ENCODE measurements at regions not wholly inside any gene's neighbourhood (a gene's known extent, or its start where the extent isn't known, plus 50 kb on each side); places are given as distances from the start of the nearest gene placed in this dataset.

- no peak overlapping the region for H3K4me3 ChIP-seq
- H3K27ac ChIP-seq: no peak overlapping the region
Observed at GRCh38 chr4:126318376-126318775, 1003.6 kb downstream of the FAT4 start.

DNA sequence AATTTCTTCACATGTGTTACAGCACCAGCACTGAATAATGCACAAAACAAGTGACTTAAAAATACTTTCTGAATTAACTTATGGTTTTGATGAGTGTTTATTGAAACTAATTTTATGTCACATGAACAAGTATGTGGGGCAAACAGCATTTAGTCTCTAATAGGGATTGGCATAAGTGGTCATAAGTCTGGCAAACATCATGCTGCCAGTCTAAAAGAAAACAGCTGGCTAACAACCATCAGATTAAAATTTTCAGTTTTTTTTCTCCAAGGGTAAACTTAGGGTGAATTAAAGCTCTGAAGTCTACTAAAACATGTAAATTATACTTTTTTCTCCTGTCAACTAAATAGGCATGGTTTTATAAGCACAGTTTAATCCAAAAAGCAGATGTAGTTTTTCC is 1014.2 kb downstream of the FAT4 start:
- no peak overlapping the region for H3K4me3 ChIP-seq
- H3K27ac ChIP-seq: no peak overlapping the region

DNA sequence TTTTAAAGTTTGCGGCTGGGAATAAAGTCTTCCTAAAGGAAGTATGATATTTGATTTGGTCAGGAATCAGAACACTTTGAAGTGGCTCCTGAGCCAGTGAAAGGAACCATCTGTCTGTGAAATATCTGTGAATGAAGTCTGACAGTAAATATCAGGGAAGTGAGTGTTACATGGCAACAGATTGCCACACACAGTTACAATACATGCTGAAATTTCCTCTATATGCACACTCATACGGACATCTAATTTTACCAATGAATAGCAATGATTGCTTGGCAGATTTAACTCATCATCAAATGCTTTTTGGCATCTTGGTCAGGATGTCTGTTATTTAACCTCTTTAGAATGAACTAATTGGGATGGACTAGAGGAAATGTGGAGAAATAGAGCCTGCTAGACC is 1023.8 kb downstream of the FAT4 start:
- H3K27ac ChIP-seq: no peak overlapping the region
- no peak overlapping the region for H3K4me3 ChIP-seq

DNA sequence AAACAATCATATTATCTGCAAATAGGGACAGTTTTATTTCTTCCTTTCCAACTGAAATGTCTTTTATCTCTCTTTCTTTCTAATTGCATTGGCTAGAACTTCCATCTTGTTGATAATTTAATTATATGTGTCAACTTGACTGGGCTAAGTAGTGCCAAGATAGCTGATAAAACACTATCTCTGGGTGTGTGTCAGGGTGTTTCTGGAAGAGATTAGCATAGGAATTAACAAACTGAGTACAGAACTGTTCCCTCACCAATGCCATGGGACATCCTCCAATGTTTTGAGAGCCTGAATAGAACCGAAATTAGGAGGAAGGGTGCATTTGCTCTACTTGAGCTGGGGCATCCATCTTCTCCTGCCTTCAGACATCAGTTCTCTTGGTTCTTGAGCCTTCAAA is 1027.2 kb downstream of the FAT4 start:
- H3K27ac ChIP-seq: no peak overlapping the region
- no peak overlapping the region for H3K4me3 ChIP-seq

DNA sequence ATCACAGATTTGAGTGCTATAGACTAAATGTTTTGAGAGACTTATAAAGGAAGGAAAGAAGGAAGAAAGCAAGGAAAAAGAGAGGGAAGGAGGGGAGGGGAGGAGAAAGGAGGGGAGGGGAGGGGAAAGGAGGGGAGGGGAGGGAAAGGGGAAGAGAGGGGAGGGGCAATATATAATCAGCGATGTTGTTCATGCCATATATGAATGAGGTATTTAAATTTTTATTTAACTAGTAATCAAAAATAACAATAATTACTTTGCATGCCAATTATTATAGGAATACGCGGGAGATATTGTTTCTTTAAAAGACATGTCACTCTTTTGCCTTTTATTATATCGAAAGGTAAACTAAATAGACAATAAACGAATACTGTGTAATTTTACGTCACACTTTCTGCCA is 1029.7 kb downstream of the FAT4 start:
- no peak overlapping the region for H3K4me3 ChIP-seq
- no peak overlapping the region for H3K27ac ChIP-seq

- H3K27ac ChIP-seq: no peak overlapping the region
- no peak overlapping the region for H3K4me3 ChIP-seq
Observed at GRCh38 chr4:126346654-126347053, 1031.9 kb downstream of the FAT4 start.

DNA sequence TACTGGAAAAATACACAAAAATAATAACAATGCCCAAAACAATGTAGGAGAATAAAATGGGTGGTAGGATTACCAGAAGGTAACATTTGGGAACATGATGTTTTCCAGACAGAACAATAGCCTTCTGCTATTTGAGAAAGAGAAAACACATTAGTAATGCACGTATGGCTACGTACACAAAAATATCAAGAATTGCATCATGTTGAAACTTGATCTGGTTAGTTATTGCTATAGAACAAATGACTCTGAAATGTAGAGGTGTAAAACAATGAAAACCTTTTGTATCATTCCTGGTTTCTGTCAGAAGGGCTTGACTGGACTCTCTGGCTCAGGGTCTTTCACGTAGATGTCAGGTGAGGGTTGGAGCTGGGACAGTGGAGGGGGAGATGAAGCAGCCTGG is 1040.0 kb downstream of the FAT4 start:
- H3K4me3 ChIP-seq: no peak overlapping the region

DNA sequence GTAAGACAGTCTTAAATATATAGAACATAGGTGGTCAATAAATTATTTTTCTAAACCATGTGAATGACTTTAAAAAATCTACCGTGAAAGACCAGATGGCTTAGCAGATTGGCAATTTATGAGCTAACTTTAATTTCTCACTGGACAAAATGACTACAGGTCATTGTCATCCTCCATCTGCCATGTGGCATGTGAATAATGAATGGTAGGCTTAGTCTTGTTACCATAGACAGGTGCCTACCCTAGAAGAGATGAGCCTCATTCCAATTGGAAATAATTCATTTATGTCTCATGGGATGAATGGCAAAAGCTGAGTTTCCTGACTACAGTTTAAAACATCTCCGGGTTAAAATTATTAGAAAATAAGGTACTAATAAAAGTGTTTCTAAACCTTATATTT is 1043.3 kb downstream of the FAT4 start:
- Histone ChIP-seq H3K4me3 (no peak overlapping the region), H3K27ac (no peak overlapping the region)

More for the DNA sequence above, 1040.0 kb downstream of the FAT4 start:
- H3K27ac ChIP-seq: no peak overlapping the region

DNA sequence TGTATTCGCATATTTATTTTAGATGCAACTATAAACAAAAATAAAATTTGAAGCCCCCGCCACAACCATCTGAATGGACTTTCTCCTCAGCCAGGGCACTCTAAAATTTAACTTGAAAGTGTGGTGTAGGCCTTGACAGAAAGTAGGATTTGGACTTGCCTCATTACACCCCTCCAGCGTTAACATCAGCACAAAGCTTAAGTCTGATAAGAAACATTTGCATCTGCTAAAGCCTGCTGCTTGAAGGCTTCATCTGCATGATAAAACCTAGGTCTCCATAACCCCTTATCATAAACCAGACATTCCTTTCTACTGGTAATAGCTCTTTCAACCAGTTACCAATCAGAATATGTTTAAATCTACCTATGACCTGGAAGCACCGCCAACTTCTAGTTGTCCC is 1046.5 kb downstream of the FAT4 start:
- no peak overlapping the region for H3K4me3 ChIP-seq
- no peak overlapping the region for H3K27ac ChIP-seq

DNA sequence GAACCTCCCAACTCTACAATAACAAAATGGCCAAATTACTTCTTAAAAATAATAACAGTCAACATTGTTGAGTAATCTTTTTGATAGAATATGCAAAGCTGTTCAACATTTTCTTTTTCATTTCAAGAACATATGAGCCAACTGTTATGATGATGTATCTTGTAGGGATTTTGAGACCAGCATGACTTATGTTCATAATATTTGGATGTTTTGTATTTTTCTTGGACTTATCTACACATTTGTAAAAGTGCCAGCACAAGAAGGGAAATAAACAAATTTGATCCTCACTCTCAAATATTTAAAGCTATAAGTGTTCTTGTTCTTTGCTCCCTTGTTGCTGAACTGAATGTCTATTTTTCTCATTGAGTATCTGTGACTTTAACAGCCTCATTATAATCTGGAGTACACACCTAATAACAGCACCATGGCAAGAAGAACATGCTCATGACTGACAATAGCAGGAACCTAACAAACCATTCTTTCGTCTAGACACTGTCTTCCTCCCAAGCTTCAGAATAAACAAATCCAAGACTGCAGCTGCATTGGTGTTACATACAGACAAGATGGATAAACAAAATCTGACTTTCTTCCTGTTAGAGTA is 1049.7 kb downstream of the FAT4 start:
- no peak overlapping the region for H3K27ac ChIP-seq

DNA sequence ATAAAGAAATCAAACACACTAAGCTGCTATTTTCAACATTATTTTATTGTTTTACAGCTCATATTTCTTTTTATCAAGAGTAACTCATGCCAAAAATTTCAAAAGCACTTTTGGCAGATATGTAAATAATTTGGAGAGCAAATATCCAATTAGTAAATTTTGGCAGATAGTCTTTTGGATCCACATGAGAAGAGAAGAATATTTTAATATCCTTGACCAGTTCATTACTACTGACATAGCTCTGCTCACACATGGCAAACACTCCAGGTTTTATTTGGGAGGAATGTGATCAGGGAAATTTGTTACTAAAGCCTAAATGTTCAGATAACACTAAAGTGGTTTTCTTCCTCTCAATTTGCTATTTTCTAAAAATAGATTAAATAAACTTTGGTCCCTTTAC is 1054.3 kb downstream of the FAT4 start:
- no peak overlapping the region for H3K27ac ChIP-seq

More for the DNA sequence above, 1049.7 kb downstream of the FAT4 start:
- no peak overlapping the region for H3K4me3 ChIP-seq

DNA sequence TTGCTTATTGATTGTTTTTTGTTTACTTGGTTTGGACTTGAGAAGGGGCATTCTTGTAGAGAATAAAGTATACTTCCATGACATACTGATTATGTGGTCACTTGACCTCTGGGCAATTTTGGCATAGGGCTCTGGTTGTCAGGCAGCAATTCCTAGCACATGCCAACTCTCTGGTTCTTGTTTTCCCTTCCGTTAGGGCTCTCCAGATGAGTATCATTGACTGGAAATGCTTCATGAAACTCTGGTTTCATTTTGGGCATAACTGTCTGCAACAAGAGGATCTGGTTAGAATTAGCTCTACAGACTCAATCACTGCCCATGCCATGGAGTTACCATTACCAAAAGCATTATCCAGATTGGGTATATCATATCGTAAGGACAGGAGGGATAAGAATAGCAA is 1057.9 kb downstream of the FAT4 start:
- no peak overlapping the region for H3K27ac ChIP-seq
- H3K4me3 ChIP-seq: no peak overlapping the region

More for the DNA sequence above, 1054.3 kb downstream of the FAT4 start:
- H3K4me3 ChIP-seq: no peak overlapping the region

DNA sequence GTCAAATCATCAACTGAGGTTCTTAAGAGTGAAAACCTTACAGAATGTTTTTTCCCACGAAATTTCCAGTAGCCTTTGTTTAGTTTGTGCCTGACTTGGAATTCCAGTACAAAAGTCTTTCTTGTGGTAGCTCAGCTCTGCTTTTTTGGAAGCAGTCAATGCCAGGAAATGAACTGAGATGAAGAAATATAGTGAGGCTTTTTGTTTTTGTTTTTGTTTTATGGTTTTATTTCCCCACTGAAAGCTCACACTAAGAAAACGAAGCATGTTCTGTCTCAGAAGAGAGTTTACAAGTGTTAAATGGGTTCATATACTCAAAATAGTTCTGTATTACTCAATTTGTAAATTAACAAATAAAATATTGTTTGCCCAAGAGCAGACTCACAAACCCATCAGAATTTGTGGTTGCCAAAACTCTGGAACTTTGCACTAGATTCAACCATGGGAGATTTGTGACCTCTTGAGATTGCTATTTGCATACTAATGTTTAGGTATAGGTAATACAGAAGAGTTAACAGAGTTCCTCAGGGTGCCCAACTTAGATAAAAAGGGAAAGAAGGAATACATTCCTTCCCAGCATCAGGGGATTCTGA is 1060.8 kb downstream of the FAT4 start:
- Histone ChIP-seq H3K4me3 (no peak overlapping the region), H3K27ac (no peak overlapping the region)

- Histone ChIP-seq H3K27ac (no peak overlapping the region), H3K4me3 (no peak overlapping the region)
Observed at GRCh38 chr4:126385954-126386353, 1071.2 kb downstream of the FAT4 start.

DNA sequence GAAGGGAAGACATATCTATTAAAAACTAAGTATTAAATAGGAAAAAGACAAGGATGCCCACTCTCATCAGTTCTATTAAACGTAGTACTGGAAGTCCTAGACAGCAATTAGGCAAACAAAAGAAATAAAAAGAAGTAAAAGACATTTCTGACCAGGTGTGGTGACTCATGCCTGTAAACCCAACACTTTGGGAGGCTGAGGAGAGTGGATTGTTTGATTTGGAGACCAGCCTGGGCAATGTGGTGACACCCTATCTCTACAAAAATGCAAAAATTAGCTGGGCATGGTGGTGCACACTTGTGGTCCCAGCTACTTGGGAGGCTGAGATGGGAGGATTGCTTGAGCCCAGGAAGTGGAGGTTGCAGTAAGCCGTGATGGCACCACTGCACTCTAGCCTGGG is 1071.8 kb downstream of the FAT4 start:
- no peak overlapping the region for H3K4me3 ChIP-seq
- H3K27ac ChIP-seq: no peak overlapping the region

- H3K27ac ChIP-seq: no peak overlapping the region
Observed at GRCh38 chr4:126395664-126396063, 1080.9 kb downstream of the FAT4 start.

DNA sequence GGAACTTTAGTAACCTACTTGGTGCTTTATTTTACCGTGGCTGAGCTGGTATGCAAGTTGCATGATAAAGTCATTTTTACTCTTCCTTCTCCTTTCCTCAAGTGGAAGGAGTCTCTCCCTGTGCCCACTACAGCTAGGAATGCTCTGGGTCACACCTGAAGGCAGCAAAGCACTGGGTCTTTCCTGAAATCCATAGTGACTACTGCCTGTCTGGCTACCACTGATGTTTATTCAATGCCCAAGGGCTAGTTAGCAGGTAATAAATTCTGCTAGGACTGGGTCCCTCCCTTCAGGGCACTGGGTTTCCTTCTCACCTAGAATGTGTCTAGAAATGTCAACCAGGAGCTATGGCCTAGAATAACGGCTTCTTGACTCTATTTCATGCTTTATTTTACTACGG is 1081.4 kb downstream of the FAT4 start:
- Histone ChIP-seq H3K27ac (no peak overlapping the region), H3K4me3 (no peak overlapping the region)

More at GRCh38 chr4:126395664-126396063, 1080.9 kb downstream of the FAT4 start:
- H3K4me3 ChIP-seq: no peak overlapping the region

DNA sequence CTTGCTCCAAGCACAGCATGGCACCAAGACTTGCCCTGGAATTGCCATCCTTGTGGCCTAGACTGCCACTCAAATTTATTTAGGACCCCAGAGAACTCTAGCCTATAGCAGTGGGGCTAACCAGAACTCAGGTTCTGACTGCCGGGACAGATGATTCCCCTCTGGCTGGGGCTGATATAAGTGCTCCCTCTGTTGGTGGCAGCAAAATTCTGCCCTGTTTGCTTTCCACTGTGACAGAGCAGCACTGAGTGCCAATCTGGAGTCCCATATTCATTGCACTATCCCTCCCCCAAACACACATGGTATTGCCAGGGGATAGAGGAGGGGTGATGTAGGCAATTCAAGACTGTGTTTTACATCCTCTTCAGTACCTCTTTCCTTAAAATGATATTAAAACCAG is 1081.9 kb downstream of the FAT4 start:
- H3K4me3 ChIP-seq: no peak overlapping the region
- no peak overlapping the region for H3K27ac ChIP-seq

DNA sequence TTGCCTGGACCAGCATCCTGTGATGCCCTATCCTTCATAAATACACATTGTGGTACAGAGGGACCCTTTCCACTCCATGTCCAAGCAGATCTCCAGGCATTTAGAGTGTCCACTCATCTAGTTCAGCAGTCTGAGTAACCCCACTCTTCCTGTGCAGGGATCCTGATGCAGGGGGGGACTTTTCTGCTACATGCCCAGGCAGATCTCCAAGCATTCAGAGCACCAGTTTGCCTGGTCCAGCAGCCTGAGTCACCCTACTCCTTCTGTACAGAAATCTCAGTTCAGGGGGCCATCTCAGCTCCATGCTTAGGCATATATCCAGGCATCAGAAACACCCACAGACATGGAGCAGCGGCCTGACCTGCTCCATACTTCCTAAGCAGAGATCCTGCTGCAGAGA is 1089.8 kb downstream of the FAT4 start:
- no peak overlapping the region for H3K27ac ChIP-seq
- no peak overlapping the region for H3K4me3 ChIP-seq

GRCh38 chr4:126405369-126405982 is 1090.7 kb downstream of the FAT4 start:
- H3K27ac ChIP-seq: no peak overlapping the region
- no peak overlapping the region for H3K4me3 ChIP-seq

- H3K27ac ChIP-seq: no peak overlapping the region
- no peak overlapping the region for H3K4me3 ChIP-seq
Observed at GRCh38 chr4:126409746-126410145, 1095.0 kb downstream of the FAT4 start.

- no peak overlapping the region for H3K27ac ChIP-seq
Observed at GRCh38 chr4:126411047-126411446, 1096.3 kb downstream of the FAT4 start.

More at GRCh38 chr4:126411047-126411446, 1096.3 kb downstream of the FAT4 start:
- H3K4me3 ChIP-seq: no peak overlapping the region
